Upper lobe of right lung (tissue), 1 donor: ENCODE measurements at regions not wholly inside any gene's neighbourhood (a gene's known extent, or its start where the extent isn't known, plus 50 kb on each side); places are given as distances from the start of the nearest gene placed in this dataset.

Experiments used
- ATAC-seq: fragments of 200-7000 bp; cut with Tn5 transposase; one replicate; pipeline ENCODE4 v1.9.1; 2020; ENCODE audit warnings: mild to moderate bottlenecking, moderate library complexity
- DNase-seq: peaks from one replicate; pipeline ENCODE4 v3.0.0-alpha.2; 2020
- H3K27ac ChIP-seq: fragments of 200-600 bp; one replicate; pipeline ENCODE4 v1.8.0; 2022
- H3K27me3 ChIP-seq: fragments of 200-600 bp; one replicate; pipeline ENCODE4 v1.8.0; 2022; ENCODE audit warnings: mild to moderate bottlenecking
- H3K36me3 ChIP-seq: fragments of 200-600 bp; one replicate; pipeline ENCODE4 v1.8.0; 2022
- H3K4me1 ChIP-seq: fragments of 200-600 bp; one replicate; pipeline ENCODE4 v1.8.0; 2022
- H3K4me3 ChIP-seq: fragments of 200-600 bp; one replicate; pipeline ENCODE4 v1.8.0; 2022; ENCODE audit warnings: mild to moderate bottlenecking
- H3K9me3 ChIP-seq: fragments of 200-600 bp; one replicate; pipeline ENCODE4 v1.8.0; 2022
- intact Hi-C: fragments of 100-400 bp; cut with DNase I; formaldehyde crosslinking; loops from one replicate; pipeline ENCODE4 v1.11.0; 2022
- TF ChIP-seq, protein P1 (sequence below): fragments of 200-600 bp; IDR thresholded peaks from one replicate; pipeline ENCODE4 v1.8.0; 2022; ENCODE audit warnings: antibody characterized with exemption
- donor health status: DM: no; HTN: yes; CAD: no; lungs with severe emphysema.

DNA sequence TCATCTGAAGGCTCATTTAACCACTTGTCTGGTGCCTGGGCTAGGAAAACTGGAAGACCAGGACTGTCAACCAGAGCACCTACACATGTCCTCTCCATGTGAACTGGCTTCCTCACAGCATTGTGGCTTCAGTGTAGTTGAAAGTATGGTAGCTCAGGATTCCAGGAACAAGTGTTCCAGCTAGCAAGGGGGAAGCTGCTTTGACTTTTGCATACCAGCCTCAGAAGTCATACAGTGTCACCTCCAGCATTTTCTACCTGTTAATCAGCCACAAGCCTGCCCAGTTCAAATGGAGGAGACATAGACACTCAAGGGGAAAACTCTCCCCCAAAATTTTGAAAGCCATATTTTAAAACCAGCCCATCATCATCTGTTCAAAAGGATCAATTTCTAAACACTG is 212.8 kb upstream of the CAND1 start:
- no peak for DNase-seq
- intact Hi-C loops: no loop called here
- no peak overlapping the region for H3K4me3 ChIP-seq
- H3K27me3 ChIP-seq: no peaks in the 10 kb centered on the region
- H3K27ac ChIP-seq: no peak overlapping the region
- ATAC-seq: no peak
- no peaks in the 10 kb centered on the region for H3K9me3 ChIP-seq
- TF ChIP-seq, protein P1, sequence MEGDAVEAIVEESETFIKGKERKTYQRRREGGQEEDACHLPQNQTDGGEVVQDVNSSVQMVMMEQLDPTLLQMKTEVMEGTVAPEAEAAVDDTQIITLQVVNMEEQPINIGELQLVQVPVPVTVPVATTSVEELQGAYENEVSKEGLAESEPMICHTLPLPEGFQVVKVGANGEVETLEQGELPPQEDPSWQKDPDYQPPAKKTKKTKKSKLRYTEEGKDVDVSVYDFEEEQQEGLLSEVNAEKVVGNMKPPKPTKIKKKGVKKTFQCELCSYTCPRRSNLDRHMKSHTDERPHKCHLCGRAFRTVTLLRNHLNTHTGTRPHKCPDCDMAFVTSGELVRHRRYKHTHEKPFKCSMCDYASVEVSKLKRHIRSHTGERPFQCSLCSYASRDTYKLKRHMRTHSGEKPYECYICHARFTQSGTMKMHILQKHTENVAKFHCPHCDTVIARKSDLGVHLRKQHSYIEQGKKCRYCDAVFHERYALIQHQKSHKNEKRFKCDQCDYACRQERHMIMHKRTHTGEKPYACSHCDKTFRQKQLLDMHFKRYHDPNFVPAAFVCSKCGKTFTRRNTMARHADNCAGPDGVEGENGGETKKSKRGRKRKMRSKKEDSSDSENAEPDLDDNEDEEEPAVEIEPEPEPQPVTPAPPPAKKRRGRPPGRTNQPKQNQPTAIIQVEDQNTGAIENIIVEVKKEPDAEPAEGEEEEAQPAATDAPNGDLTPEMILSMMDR: no peak
- H3K36me3 ChIP-seq: no peaks in the 10 kb centered on the region
- no peaks in the 10 kb centered on the region for H3K4me1 ChIP-seq

DNA sequence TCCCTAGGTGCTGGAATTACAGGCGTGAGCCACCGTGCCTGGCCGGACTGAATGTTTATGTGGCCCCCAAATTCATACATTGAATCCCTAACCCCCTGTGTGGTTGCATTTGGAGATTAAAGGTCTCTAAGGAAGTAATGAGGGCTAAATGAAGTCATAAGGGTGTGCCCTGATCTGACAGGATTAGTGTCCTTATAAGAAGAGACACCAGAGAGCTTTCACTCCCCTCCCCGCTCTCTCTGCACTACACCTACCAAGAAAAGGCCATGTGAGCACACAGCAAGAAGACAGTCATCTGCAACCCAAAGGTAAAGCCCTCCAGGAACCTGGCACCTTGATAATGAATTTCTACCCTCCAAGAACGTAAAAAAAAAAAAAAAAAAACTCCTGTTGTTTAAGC is 212.1 kb upstream of the CAND1 start:
- TF ChIP-seq, protein P1: no peak
- intact Hi-C loops: no loop called here
- Histone ChIP-seq H3K27ac (no peak overlapping the region), H3K4me1 (no peaks in the 10 kb centered on the region), H3K36me3 (no peaks in the 10 kb centered on the region), H3K27me3 (no peaks in the 10 kb centered on the region), H3K4me3 (no peak overlapping the region), H3K9me3 (no peaks in the 10 kb centered on the region)
- DNase-seq (no peak), ATAC-seq (no peak)

DNA sequence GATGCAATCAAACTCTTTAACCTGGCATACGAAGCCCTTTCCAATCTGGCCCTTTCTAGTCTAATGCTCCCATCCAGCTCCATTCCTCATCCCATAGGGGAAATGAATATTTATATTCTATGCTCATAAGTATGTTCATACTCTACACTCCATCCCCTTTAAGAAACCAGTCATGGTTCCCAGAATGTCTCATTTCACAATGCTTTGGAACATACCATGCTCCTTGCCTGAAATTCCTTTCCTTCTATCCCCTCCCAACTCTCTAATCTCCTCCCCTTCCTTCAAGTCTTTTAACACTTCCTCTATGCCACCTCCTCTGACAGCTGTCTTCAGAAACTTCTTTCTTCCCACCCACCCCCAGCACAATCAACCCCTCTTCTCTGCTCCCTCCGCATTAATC is 207.0 kb upstream of the CAND1 start:
- H3K4me1 ChIP-seq: no peaks in the 10 kb centered on the region
- no peak for DNase-seq
- no peak overlapping the region for H3K4me3 ChIP-seq
- H3K27me3 ChIP-seq: peaks cover 21% of the 10 kb centered on the region
- no peak overlapping the region for H3K27ac ChIP-seq
- TF ChIP-seq, protein P1: no peak
- no peak for ATAC-seq
- no peaks in the 10 kb centered on the region for H3K9me3 ChIP-seq
- no peaks in the 10 kb centered on the region for H3K36me3 ChIP-seq
- intact Hi-C loops: no loop called here

DNA sequence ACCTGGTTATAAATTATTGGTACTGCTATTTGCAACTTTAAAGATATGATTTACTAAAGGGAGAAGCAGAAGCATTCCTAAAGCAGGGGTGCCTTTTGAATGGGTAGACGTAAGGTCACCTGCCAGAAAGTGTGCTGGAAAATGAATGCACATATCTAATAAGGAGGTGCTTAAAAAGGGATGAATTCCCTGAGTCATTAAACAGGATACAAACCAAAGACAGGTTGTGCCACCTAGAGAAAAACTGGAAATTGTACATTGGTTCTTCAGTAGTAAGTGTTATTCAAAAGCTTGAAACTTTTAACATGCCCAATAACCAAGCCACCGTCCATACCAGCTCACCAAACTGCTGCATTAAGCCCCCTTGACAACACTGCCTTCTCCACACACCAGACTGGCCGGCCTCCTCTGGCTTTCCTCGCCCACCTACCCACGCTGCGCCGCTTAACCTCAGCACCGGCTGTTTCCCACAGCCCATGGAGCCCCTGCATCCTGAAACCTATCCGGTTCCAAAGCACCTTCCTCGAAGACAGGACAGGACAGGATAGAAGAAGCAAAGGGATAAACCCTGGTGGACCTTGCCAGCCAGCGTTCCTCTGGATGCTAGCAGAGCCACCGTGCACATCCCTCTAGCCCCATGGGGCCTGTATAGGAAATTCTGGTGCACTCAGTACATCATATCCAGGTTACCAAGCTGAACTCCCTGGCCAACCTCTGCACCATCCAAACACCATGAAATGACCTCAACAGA is 201.5 kb upstream of the CAND1 start:
- no peak for DNase-seq
- ATAC-seq: no peak
- no peak overlapping the region for H3K4me3 ChIP-seq
- intact Hi-C loops: no loop called here
- H3K36me3 ChIP-seq: no peaks in the 10 kb centered on the region
- H3K27ac ChIP-seq: no peak overlapping the region
- H3K27me3 ChIP-seq: peaks cover 34% of the 10 kb centered on the region
- no peaks in the 10 kb centered on the region for H3K4me1 ChIP-seq
- TF ChIP-seq, protein P1: no peak
- H3K9me3 ChIP-seq: no peaks in the 10 kb centered on the region

DNA sequence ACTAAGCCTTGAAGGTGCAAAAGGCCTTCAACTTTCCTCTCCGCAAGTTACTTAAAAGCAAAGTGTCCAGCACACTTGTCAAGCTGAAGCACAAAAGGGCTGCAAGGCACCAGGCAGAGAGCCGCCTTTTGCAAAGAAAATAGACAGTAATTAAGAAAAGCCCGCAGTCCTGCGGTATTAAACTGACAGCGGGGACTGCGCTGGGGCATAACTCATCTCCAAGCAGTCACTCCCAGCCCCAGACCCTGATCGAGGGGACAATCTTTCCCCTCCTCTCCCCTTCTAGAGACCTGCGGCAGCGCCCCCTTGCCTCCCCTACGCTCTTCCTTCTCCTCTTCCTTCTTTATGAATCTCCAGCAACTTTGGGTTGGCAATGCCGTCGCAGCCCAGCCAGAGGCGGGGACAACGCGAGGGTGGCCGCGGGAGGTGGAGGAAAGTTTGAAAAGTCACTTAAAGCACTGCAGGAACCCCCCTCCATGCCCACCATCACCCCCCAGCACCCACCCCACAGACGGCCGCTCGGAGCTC is 200.9 kb upstream of the CAND1 start:
- TF ChIP-seq, protein P1: no peak
- no peak for DNase-seq
- peak overlapping the region; percentile 57 for H3K4me3 ChIP-seq
- H3K27me3 ChIP-seq: peaks cover 34% of the 10 kb centered on the region
- ATAC-seq: no peak
- no peak overlapping the region for H3K27ac ChIP-seq
- no peaks in the 10 kb centered on the region for H3K4me1 ChIP-seq
- intact Hi-C loops: no loop called here
- H3K9me3 ChIP-seq: no peaks in the 10 kb centered on the region
- no peaks in the 10 kb centered on the region for H3K36me3 ChIP-seq
